Neural cell (in vitro differentiated cells): ENCODE measurements at regions not wholly inside any gene's neighbourhood (a gene's known extent, or its start where the extent isn't known, plus 50 kb on each side); places are given as distances from the start of the nearest gene placed in this dataset.

ENCODE experiments used
- H2AFZ ChIP-seq: fragments of 200-600, 300-800 bp; sonication (generic), shearing (Covaris generic); 2 replicates; pipeline ENCODE4 v1.6.0; 2014; ENCODE audit warnings: low read depth, mild to moderate bottlenecking, antibody characterized with exemption, low read length, moderate library complexity
- H3F3A ChIP-seq: fragments of 200-600 bp; shearing (Covaris generic); 2 replicates; pipeline ENCODE4 v1.6.1; 2016; ENCODE audit warnings: mild to moderate bottlenecking, moderate library complexity, mixed read lengths, antibody characterized with exemption, low read length; ENCODE audit not compliant: insufficient read depth, poor library complexity, severe bottlenecking
- H3K27ac ChIP-seq: fragments of 200-600, 300-800 bp; sonication (generic), shearing (Covaris generic); 2 replicates; pipeline ENCODE4 v1.5.1; 2014; ENCODE audit warnings: mild to moderate bottlenecking, low read length, moderate library complexity
- H3K27me3 ChIP-seq: fragments of 300-800, 200-600 bp; sonication (generic), shearing (Covaris generic); 2 replicates; pipeline ENCODE4 v1.6.0; 2014; ENCODE audit warnings: mild to moderate bottlenecking, low read depth, low read length, moderate library complexity; ENCODE audit not compliant: insufficient read depth
- H3K36me3 ChIP-seq: fragments of 300-800, 200-600 bp; sonication (generic), shearing (Covaris generic); 2 replicates; pipeline ENCODE4 v1.5.1; 2014; ENCODE audit warnings: mild to moderate bottlenecking, antibody characterized with exemption, low read length, moderate library complexity; ENCODE audit not compliant: insufficient read depth
- H3K4me2 ChIP-seq: fragments of 300-800, 200-600 bp; sonication (generic), shearing (Covaris generic); 2 replicates; pipeline ENCODE4 v1.6.0; 2014; ENCODE audit warnings: mild to moderate bottlenecking, low read length
- H3K4me3 ChIP-seq: fragments of 300-800, 200-600 bp; sonication (generic), shearing (Covaris generic); 2 replicates; pipeline ENCODE4 v1.5.1; 2014; ENCODE audit warnings: mild to moderate bottlenecking, low read length, moderate library complexity
- H3K79me2 ChIP-seq: fragments of 200-600 bp; shearing (Covaris generic); replicated peaks from 2 replicates; pipeline ENCODE4 v1.6.0; 2014; ENCODE audit warnings: mild to moderate bottlenecking, low read length, moderate library complexity; ENCODE audit not compliant: insufficient read depth
- H3K9ac ChIP-seq: fragments of 300-800, 200-600 bp; sonication (generic), shearing (Covaris generic); 2 replicates; pipeline ENCODE4 v1.6.1; 2016; ENCODE audit warnings: mild to moderate bottlenecking, low read length, mixed read lengths
- H3K9me2 ChIP-seq: fragments of 200-600 bp; shearing (Covaris generic); 2 replicates; pipeline ENCODE4 v1.6.1; 2016; ENCODE audit warnings: mild to moderate bottlenecking, low read length, mixed read lengths; ENCODE audit not compliant: insufficient read depth
- H3K9me3 ChIP-seq: fragments of 200-600, 300-800 bp; sonication (generic), shearing (Covaris generic); 2 replicates; pipeline ENCODE4 v1.6.1; 2016; ENCODE audit warnings: mild to moderate bottlenecking, mixed run types, low read length, moderate library complexity, mixed read lengths
- H4K20me1 ChIP-seq: fragments of 200-600 bp; shearing (Covaris generic); 2 replicates; pipeline ENCODE4 v1.6.1; 2016; ENCODE audit warnings: mild to moderate bottlenecking, mixed run types; ENCODE audit not compliant: insufficient read depth
- CTCF ChIP-seq: fragments of 450-650 bp; IDR thresholded peaks from 2 replicates; pipeline ENCODE4 v1.5.1; 2014; ENCODE audit warnings: antibody characterized with exemption, mild to moderate bottlenecking, moderate library complexity; ENCODE audit not compliant: poor library complexity, severe bottlenecking
- EP300 ChIP-seq: fragments of 450-650 bp; conservative IDR thresholded peaks from 2 replicates; pipeline ENCODE4 v1.6.1; 2014; ENCODE audit warnings: antibody characterized with exemption, mild to moderate bottlenecking, moderate library complexity; ENCODE audit not compliant: poor library complexity, severe bottlenecking
- EZH2 ChIP-seq: fragments of 200-600, 300-800 bp; shearing (Covaris generic), sonication (generic); IDR thresholded peaks from 2 replicates; pipeline ENCODE4 v1.6.1; 2014; ENCODE audit warnings: antibody characterized with exemption, low read length, borderline replicate concordance, mild to moderate bottlenecking; ENCODE audit not compliant: insufficient read depth, poor library complexity, severe bottlenecking
- MXI1 ChIP-seq: fragments of 450-650 bp; conservative IDR thresholded peaks from 2 replicates; pipeline ENCODE4 v1.6.1; 2014; ENCODE audit warnings: antibody characterized with exemption, mild to moderate bottlenecking; ENCODE audit not compliant: poor library complexity, severe bottlenecking
- POLR2AphosphoS5 ChIP-seq: IDR thresholded peaks from 2 replicates; pipeline ENCODE4 v1.6.1; 2012
- RAD21 ChIP-seq: fragments of 450-650 bp; conservative IDR thresholded peaks from 2 replicates; pipeline ENCODE4 v1.6.1; 2014; ENCODE audit warnings: antibody characterized with exemption, mild to moderate bottlenecking, moderate library complexity
- REST ChIP-seq: IDR thresholded peaks from 2 replicates; pipeline ENCODE4 v1.6.1; 2012; ENCODE audit warnings: borderline replicate concordance
- SMC3 ChIP-seq: fragments of 450-650 bp; conservative IDR thresholded peaks from 2 replicates; pipeline ENCODE4 v1.6.1; 2014; ENCODE audit warnings: antibody characterized with exemption, mild to moderate bottlenecking, moderate library complexity; ENCODE audit not compliant: poor library complexity
- TAF1 ChIP-seq: IDR thresholded peaks from 2 replicates; pipeline ENCODE4 v1.6.1; 2012; ENCODE audit warnings: low read depth

GRCh38 chr13:80083853-80084676 lies 256.9 kb downstream of the SPRY2 start (continued):
- TF ChIP-seq REST (no peak), EZH2 (no peak), TAF1 (no peak)

GRCh38 chr13:80083081-80083852 lies 257.7 kb downstream of the SPRY2 start:
- no peak overlapping the region for H3K4me2 ChIP-seq
- H3K27ac ChIP-seq = no peak overlapping the region
- H3K9ac ChIP-seq = no peak overlapping the region

More at GRCh38 chr13:80083081-80083852, 257.7 kb downstream of the SPRY2 start:
- Histone ChIP-seq H3K36me3 (no peaks in the 10 kb centered on the region), H3F3A (no peaks in the 10 kb centered on the region), H3K4me3 (no peak overlapping the region), H3K9me2 (no peaks in the 10 kb centered on the region), H3K79me2 (no peaks in the 10 kb centered on the region), H4K20me1 (no peaks in the 10 kb centered on the region), H3K27me3 (no peaks in the 10 kb centered on the region), H2AFZ (no peak overlapping the region), H3K9me3 (no peaks in the 10 kb centered on the region)
- no peak for TF ChIP-seq EZH2
- TF ChIP-seq REST = no peak
- no peak for TF ChIP-seq MXI1
- TF ChIP-seq CTCF = no peak
- TF ChIP-seq EP300 = no peak
- TF ChIP-seq POLR2AphosphoS5 = no peak
- TF ChIP-seq TAF1 = no peak
- TF ChIP-seq SMC3 = no peak
- no peak for TF ChIP-seq RAD21
